ENCODE measurements at regions not wholly inside any gene's neighbourhood (a gene's known extent, or its start where the extent isn't known, plus 50 kb on each side); places are given as distances from the start of the nearest gene placed in this dataset.
"Not testable (repeated sequence)": the region's sequence is repeated elsewhere in the genome, so short reads cannot be mapped to it uniquely, and the experiment has no call there.

GRCh38 chr3:170701696-170702678, 116.1 kb upstream of the SLC7A14 start:
- DNase-seq = no peak

GRCh38 chr3:170700054-170700404, 114.2 kb upstream of the SLC7A14 start:
- no peak for DNase-seq

- DNase-seq = no peak
Measured at GRCh38 chr3:170699158-170700053, 113.5 kb upstream of the SLC7A14 start.

- no peak for DNase-seq
Measured at GRCh38 chr3:170697908-170698307, 112.0 kb upstream of the SLC7A14 start.

- DNase-seq = peak; percentile 17
Measured at GRCh38 chr3:170697131-170697530, 111.3 kb upstream of the SLC7A14 start.

- no peak for DNase-seq
Measured at GRCh38 chr3:170695486-170696064, 109.7 kb upstream of the SLC7A14 start.

- DNase-seq = no peak
Measured at GRCh38 chr3:170692720-170693119, 106.8 kb upstream of the SLC7A14 start.

- no peak for DNase-seq
Measured at GRCh38 chr3:170690661-170690981, 104.7 kb upstream of the SLC7A14 start.

GRCh38 chr3:170689893-170690660, 104.2 kb upstream of the SLC7A14 start:
- DNase-seq = peak; percentile 69

GRCh38 chr3:170689296-170689829, 103.5 kb upstream of the SLC7A14 start:
- no peak for DNase-seq

GRCh38 chr3:170688222-170688621, 102.3 kb upstream of the SLC7A14 start:
- not testable (repeated sequence) for DNase-seq

GRCh38 chr3:170680593-170680992, 94.7 kb upstream of the SLC7A14 start:
- no peak for DNase-seq

- no peak for DNase-seq
Measured at GRCh38 chr3:170679190-170679589, 93.3 kb upstream of the SLC7A14 start.

GRCh38 chr3:170670504-170670903, 84.6 kb upstream of the SLC7A14 start:
- no peak for DNase-seq

- not testable (repeated sequence) for DNase-seq
Measured at GRCh38 chr3:170662986-170663385, 77.1 kb upstream of the SLC7A14 start.

- no peak for DNase-seq
Measured at GRCh38 chr3:170660139-170660538, 74.3 kb upstream of the SLC7A14 start.

GRCh38 chr3:170657312-170657711, 71.4 kb upstream of the SLC7A14 start:
- DNase-seq = no peak

GRCh38 chr3:170656284-170656683, 70.4 kb upstream of the SLC7A14 start:
- no peak for DNase-seq

- no peak for DNase-seq
Measured at GRCh38 chr3:170653801-170654200, 67.9 kb upstream of the SLC7A14 start.

- DNase-seq = no peak
Measured at GRCh38 chr3:170651260-170651845, 65.5 kb upstream of the SLC7A14 start.

- not testable (repeated sequence) for DNase-seq
Measured at GRCh38 chr3:170650557-170650956, 64.7 kb upstream of the SLC7A14 start.

- DNase-seq = no peak
Measured at GRCh38 chr3:170644711-170645110, 58.8 kb upstream of the SLC7A14 start.
